ENCODE measurements at regions not wholly inside any gene's neighbourhood (a gene's known extent, or its start where the extent isn't known, plus 50 kb on each side); places are given as distances from the start of the nearest gene placed in this dataset.

DNA sequence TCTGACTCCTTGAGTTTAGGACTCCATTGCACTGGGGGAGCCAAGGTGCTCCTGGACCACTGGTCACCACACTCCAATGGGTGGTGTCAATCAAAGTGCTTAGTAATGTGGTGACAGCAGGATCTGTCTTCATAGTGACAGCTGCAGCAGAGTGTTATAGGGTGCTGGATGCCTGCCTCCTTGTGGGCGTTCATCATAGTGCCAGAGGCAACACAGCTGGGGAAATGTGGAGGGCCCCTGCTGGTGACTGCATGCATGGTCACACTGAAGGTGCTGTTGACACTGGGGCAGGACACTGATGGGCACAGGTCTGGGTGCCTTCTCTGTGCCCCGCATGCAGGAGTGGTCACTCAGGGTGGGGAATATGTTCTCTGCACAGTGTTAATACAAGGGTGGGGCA, 177.5 kb upstream of the CDH8 start:
- H3K27me3 Mint-ChIP-seq (ENCODE audit: low read depth): peaks cover 6% of the 10 kb centered on the region
- H3K9me3 Mint-ChIP-seq: no peaks in the 10 kb centered on the region
- H3K4me1 Mint-ChIP-seq: no peaks in the 10 kb centered on the region
- no peak overlapping the region for H3K4me3 Mint-ChIP-seq
- TF ChIP-seq CTCF (IDR thresholded peaks at IDR 0.05; ENCODE audit: unreplicated experiment in 3 of 3): no peak
- no peak overlapping the region for H3K27ac Mint-ChIP-seq
- H3K36me3 Mint-ChIP-seq (ENCODE audit: low read depth): no peaks in the 10 kb centered on the region

DNA sequence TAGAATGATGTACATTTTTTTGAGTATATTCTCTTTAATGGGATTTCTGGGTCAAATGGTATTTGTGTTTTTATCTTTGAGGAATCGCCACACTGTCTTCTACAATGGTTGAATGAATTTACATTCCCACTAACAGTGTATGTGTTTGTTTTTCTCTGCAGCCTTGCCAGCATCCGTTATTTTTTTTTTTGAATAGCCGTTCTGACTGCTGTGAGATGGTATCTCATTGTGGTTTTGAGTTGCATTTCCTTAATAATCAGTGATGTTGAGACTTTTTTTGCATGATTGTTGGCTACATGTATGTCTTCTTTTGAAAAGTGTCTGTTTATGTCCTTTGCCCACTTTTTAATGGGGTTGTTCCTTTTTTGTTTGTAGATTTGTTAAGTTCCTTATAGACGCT, 172.7 kb upstream of the CDH8 start:
- H3K4me3 Mint-ChIP-seq: no peak overlapping the region
- H3K9me3 Mint-ChIP-seq: no peaks in the 10 kb centered on the region
- TF ChIP-seq CTCF (IDR thresholded peaks at IDR 0.05; ENCODE audit: unreplicated experiment in 3 of 3): no peak
- no peaks in the 10 kb centered on the region for H3K4me1 Mint-ChIP-seq
- H3K27ac Mint-ChIP-seq: no peak overlapping the region
- H3K36me3 Mint-ChIP-seq (ENCODE audit: low read depth): no peaks in the 10 kb centered on the region
- H3K27me3 Mint-ChIP-seq (ENCODE audit: low read depth): peaks cover 6% of the 10 kb centered on the region

- H3K36me3 Mint-ChIP-seq (ENCODE audit: low read depth): no peaks in the 10 kb centered on the region
- peak in 1 of 3 experiments; percentile 7 for TF ChIP-seq CTCF (IDR thresholded peaks at IDR 0.05; ENCODE audit: unreplicated experiment in 3 of 3)
- H3K4me3 Mint-ChIP-seq: no peak overlapping the region
- no peaks in the 10 kb centered on the region for H3K9me3 Mint-ChIP-seq
- no peaks in the 10 kb centered on the region for H3K4me1 Mint-ChIP-seq
- H3K27ac Mint-ChIP-seq: no peak overlapping the region
- H3K27me3 Mint-ChIP-seq (ENCODE audit: low read depth): peaks cover 5% of the 10 kb centered on the region
These were observed 169.2 kb upstream of the CDH8 start for GRCh38 chr16:62205459-62205858.

- TF ChIP-seq CTCF (IDR thresholded peaks at IDR 0.05; ENCODE audit: unreplicated experiment in 3 of 3): no peak
- H3K27me3 Mint-ChIP-seq (ENCODE audit: low read depth): no peaks in the 10 kb centered on the region
- no peaks in the 10 kb centered on the region for H3K4me1 Mint-ChIP-seq
- no peak overlapping the region for H3K27ac Mint-ChIP-seq
- H3K36me3 Mint-ChIP-seq (ENCODE audit: low read depth): no peaks in the 10 kb centered on the region
- no peak overlapping the region for H3K4me3 Mint-ChIP-seq
- no peaks in the 10 kb centered on the region for H3K9me3 Mint-ChIP-seq
These were observed 165.7 kb upstream of the CDH8 start for GRCh38 chr16:62201911-62202310.

- Mint-ChIP-seq H3K27me3 (ENCODE audit: low read depth) (no peaks in the 10 kb centered on the region), H3K36me3 (ENCODE audit: low read depth) (no peaks in the 10 kb centered on the region)
These were observed 158.6 kb upstream of the CDH8 start for GRCh38 chr16:62194828-62195227.

More at GRCh38 chr16:62194828-62195227, 158.6 kb upstream of the CDH8 start:
- no peak overlapping the region for H3K4me3 Mint-ChIP-seq
- no peaks in the 10 kb centered on the region for H3K4me1 Mint-ChIP-seq
- H3K27ac Mint-ChIP-seq: no peak overlapping the region
- H3K9me3 Mint-ChIP-seq: no peaks in the 10 kb centered on the region
- no peak for TF ChIP-seq CTCF (IDR thresholded peaks at IDR 0.05; ENCODE audit: unreplicated experiment in 3 of 3)

All from nephron (organoid).